ENCODE measurements at regions not wholly inside any gene's neighbourhood (a gene's known extent, or its start where the extent isn't known, plus 50 kb on each side); places are given as distances from the start of the nearest gene placed in this dataset.

GRCh38 chr16:5882087-5882640 is 784.6 kb upstream of the EEF2KMT start:
- no peak overlapping the region for H3K4me3 ChIP-seq (ENCODE audit: low read depth, low read length)
- H3K36me3 ChIP-seq (ENCODE audit: control insufficient read depth in 2 of 2, insufficient read depth in 1 of 2, low read length in 2 of 2) = no peaks in the 10 kb centered on the region
- TF ChIP-seq ZNF302 (tag by site-specific recombination; IDR thresholded peaks at IDR 0.05; ENCODE audit: low read depth) (no peak), ZNF571 (tag by site-specific recombination; IDR thresholded peaks at IDR 0.05) (no peak), MEIS1 (CRISPR knock-in tag; IDR thresholded peaks at IDR 0.05; ENCODE audit: borderline replicate concordance) (no peak), ZNF658 (tag by site-specific recombination; IDR thresholded peaks at IDR 0.05) (no peak), ZNF211 (tag by site-specific recombination; IDR thresholded peaks at IDR 0.05; ENCODE audit: low read depth) (no peak), ZNF133 (tag by site-specific recombination; IDR thresholded peaks at IDR 0.05) (no peak), ZNF350 (tag by site-specific recombination; IDR thresholded peaks at IDR 0.05) (no peak), INSM2 (tag by site-specific recombination; IDR thresholded peaks at IDR 0.05) (no peak), PATZ1 (tag by site-specific recombination; IDR thresholded peaks at IDR 0.05) (no peak), REPIN1 (tag by site-specific recombination; IDR thresholded peaks at IDR 0.05; ENCODE audit: low read depth) (no peak), ZNF354C (tag by site-specific recombination; IDR thresholded peaks at IDR 0.05; ENCODE audit: borderline replicate concordance, low read depth) (no peak), KLF1 (tag by site-specific recombination; IDR thresholded peaks at IDR 0.05) (no peak), ZBTB20 (tag by site-specific recombination; IDR thresholded peaks at IDR 0.05) (no peak)
- TF ChIP-seq, protein P1, sequence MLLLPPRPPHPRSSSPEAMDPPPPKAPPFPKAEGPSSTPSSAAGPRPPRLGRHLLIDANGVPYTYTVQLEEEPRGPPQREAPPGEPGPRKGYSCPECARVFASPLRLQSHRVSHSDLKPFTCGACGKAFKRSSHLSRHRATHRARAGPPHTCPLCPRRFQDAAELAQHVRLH (tag by site-specific recombination; IDR thresholded peaks at IDR 0.05) = no peak
- TF ChIP-seq, protein P2, sequence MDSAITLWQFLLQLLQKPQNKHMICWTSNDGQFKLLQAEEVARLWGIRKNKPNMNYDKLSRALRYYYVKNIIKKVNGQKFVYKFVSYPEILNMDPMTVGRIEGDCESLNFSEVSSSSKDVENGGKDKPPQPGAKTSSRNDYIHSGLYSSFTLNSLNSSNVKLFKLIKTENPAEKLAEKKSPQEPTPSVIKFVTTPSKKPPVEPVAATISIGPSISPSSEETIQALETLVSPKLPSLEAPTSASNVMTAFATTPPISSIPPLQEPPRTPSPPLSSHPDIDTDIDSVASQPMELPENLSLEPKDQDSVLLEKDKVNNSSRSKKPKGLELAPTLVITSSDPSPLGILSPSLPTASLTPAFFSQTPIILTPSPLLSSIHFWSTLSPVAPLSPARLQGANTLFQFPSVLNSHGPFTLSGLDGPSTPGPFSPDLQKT (IDR thresholded peaks at IDR 0.05; ENCODE audit: borderline replicate concordance, low read depth, low read length) = no peak
- TF ChIP-seq, protein P3, sequence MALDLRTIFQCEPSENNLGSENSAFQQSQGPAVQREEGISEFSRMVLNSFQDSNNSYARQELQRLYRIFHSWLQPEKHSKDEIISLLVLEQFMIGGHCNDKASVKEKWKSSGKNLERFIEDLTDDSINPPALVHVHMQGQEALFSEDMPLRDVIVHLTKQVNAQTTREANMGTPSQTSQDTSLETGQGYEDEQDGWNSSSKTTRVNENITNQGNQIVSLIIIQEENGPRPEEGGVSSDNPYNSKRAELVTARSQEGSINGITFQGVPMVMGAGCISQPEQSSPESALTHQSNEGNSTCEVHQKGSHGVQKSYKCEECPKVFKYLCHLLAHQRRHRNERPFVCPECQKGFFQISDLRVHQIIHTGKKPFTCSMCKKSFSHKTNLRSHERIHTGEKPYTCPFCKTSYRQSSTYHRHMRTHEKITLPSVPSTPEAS (tag by site-specific recombination; IDR thresholded peaks at IDR 0.05) = no peak
- ChIA-PET CTCF (no interaction called here), POLR2A (no interaction called here)
- H3K27ac ChIP-seq (ENCODE audit: extremely low read depth, low read depth, low read length) = no peak overlapping the region
- H3K9me3 ChIP-seq (ENCODE audit: control insufficient read depth, insufficient read depth, low read depth, low read length) = no peaks in the 10 kb centered on the region
- H3K4me1 ChIP-seq (ENCODE audit: control insufficient read depth, insufficient read depth, low read length) = no peaks in the 10 kb centered on the region

DNA sequence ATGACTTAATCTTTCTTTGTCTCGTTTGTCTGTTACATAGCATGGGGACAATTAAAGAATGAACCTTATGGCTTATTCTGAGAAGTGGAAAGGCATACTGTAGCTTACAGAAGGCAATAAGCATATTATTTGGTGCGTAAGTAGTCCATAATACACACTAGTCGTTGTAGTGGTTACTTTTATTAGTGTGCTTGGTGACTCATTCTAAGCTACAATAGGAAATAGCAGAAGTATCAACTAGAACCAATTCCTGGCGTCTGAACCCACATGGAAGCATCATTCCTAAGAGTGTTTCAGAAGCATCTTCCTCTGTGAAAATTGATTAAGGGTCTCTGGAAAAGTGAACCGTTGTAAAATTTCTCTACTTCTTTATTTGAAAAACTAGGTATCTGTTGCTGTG is 777.8 kb upstream of the EEF2KMT start:
- ChIA-PET POLR2A (no interaction called here), CTCF (no interaction called here)
- H3K9me3 ChIP-seq (ENCODE audit: control insufficient read depth, insufficient read depth, low read depth, low read length) = no peaks in the 10 kb centered on the region
- no peak overlapping the region for H3K4me3 ChIP-seq (ENCODE audit: low read depth, low read length)
- H3K4me1 ChIP-seq (ENCODE audit: control insufficient read depth, insufficient read depth, low read length) = no peaks in the 10 kb centered on the region
- no peak overlapping the region for H3K27ac ChIP-seq (ENCODE audit: extremely low read depth, low read depth, low read length)
- no peaks in the 10 kb centered on the region for H3K36me3 ChIP-seq (ENCODE audit: control insufficient read depth in 2 of 2, insufficient read depth in 1 of 2, low read length in 2 of 2)
- TF ChIP-seq ZNF777 (tag by site-specific recombination; IDR thresholded peaks at IDR 0.05; ENCODE audit: borderline replicate concordance) (no peak), ZSCAN5A (tag by site-specific recombination; IDR thresholded peaks at IDR 0.05) (no peak), ZNF624 (tag by site-specific recombination; IDR thresholded peaks at IDR 0.05) (no peak), MYNN (tag by site-specific recombination; IDR thresholded peaks at IDR 0.05; ENCODE audit: borderline replicate concordance) (no peak), KLF1 (tag by site-specific recombination; IDR thresholded peaks at IDR 0.05) (no peak), ZNF549 (tag by site-specific recombination; IDR thresholded peaks at IDR 0.05) (no peak), ZNF791 (tag by site-specific recombination; IDR thresholded peaks at IDR 0.05) (no peak), WT1 (tag by site-specific recombination; IDR thresholded peaks at IDR 0.05) (no peak), ATF2 (tag by site-specific recombination; IDR thresholded peaks at IDR 0.05; ENCODE audit: low read depth) (no peak), ZNF776 (tag by site-specific recombination; IDR thresholded peaks at IDR 0.05; ENCODE audit: borderline replicate concordance) (no peak), ZNF112 (tag by site-specific recombination; IDR thresholded peaks at IDR 0.05) (no peak)

Data from HEK293 (cell line).